ENCODE measurements at regions not wholly inside any gene's neighbourhood (a gene's known extent, or its start where the extent isn't known, plus 50 kb on each side); places are given as distances from the start of the nearest gene placed in this dataset.

GRCh38 chr3:180324791-180325190 is 277.2 kb upstream of the TTC14 start (continued):
- no peak for TF ChIP-seq MNT (IDR thresholded peaks at IDR 0.05)

GRCh38 chr3:180325533-180325932 is 276.4 kb upstream of the TTC14 start:
- FAIRE-seq = no peak
- POLR2A ChIA-PET = no interaction called here
- BruUV-seq (replicated peaks) = no TSS peak

More at GRCh38 chr3:180325533-180325932, 276.4 kb upstream of the TTC14 start:
- Histone ChIP-seq H4K20me1 (ENCODE audit: insufficient read depth, low read length) (no peaks in the 10 kb centered on the region), H3K9me3 (ENCODE audit: low read length) (no peaks in the 10 kb centered on the region), H2AFZ (ENCODE audit: low read length) (no peak overlapping the region), H3K4me2 (ENCODE audit: low read depth, low read length) (no peak overlapping the region), H3K27ac (ENCODE audit: extremely low read length, insufficient read depth, low read length) (no peak overlapping the region), H3K4me3 (replicated peaks in 1 of 3; ENCODE audit: insufficient read depth in 1 of 3, low read depth in 2 of 3, low read length in 3 of 3) (no peak overlapping the region), H3K36me3 (replicated peaks in 1 of 2; ENCODE audit: control insufficient read depth in 1 of 2, insufficient read depth in 2 of 2, low read length in 2 of 2) (no peaks in the 10 kb centered on the region), H3K79me2 (ENCODE audit: insufficient read depth, low read length) (no peaks in the 10 kb centered on the region), H3K9ac (ENCODE audit: insufficient read depth, low read depth, low read length) (no peak overlapping the region), H3K4me1 (ENCODE audit: insufficient read depth, low read length) (no peaks in the 10 kb centered on the region), H3K27me3 (ENCODE audit: control insufficient read depth in 1 of 2, insufficient read depth in 2 of 2, low read length in 2 of 2) (no peaks in the 10 kb centered on the region; a peak in 1 of 5 replicates)
- DNase-seq (ENCODE audit: low spot score) (no peak), ATAC-seq (no peak)
- intact Hi-C loops (cut with micrococcal nuclease; ENCODE audit: unreplicated experiment) (no loop called here), in situ Hi-C loops (cut with HindIII; ENCODE audit: extremely low pct_ligation_motif_present, low pct_unique_long_range_greater_than_20kb) (no loop called here)
- no peak for TF ChIP-seq SRSF9 (IDR thresholded peaks at IDR 0.05; ENCODE audit: borderline replicate concordance, insufficient read depth, low read depth, low read length, poor library complexity, severe bottlenecking)
- TF ChIP-seq ZNF20 (CRISPR knock-in tag; IDR thresholded peaks at IDR 0.05) = no peak
- no peak for TF ChIP-seq TEAD2 (CRISPR knock-in tag; IDR thresholded peaks at IDR 0.05)
- no peak for TF ChIP-seq ZFP36L1 (CRISPR knock-in tag; IDR thresholded peaks at IDR 0.05)
- no peak for TF ChIP-seq E2F2 (CRISPR knock-in tag; IDR thresholded peaks at IDR 0.05; ENCODE audit: borderline replicate concordance)
- TF ChIP-seq SNAI1 (CRISPR knock-in tag; IDR thresholded peaks at IDR 0.05; ENCODE audit: borderline replicate concordance) = no peak
- TF ChIP-seq, protein P1, sequence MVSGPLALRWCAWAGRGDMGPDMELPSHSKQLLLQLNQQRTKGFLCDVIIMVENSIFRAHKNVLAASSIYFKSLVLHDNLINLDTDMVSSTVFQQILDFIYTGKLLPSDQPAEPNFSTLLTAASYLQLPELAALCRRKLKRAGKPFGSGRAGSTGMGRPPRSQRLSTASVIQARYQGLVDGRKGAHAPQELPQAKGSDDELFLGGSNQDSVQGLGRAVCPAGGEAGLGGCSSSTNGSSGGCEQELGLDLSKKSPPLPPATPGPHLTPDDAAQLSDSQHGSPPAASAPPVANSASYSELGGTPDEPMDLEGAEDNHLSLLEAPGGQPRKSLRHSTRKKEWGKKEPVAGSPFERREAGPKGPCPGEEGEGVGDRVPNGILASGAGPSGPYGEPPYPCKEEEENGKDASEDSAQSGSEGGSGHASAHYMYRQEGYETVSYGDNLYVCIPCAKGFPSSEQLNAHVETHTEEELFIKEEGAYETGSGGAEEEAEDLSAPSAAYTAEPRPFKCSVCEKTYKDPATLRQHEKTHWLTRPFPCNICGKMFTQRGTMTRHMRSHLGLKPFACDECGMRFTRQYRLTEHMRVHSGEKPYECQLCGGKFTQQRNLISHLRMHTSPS (CRISPR knock-in tag; IDR thresholded peaks at IDR 0.05; ENCODE audit: low read depth) = no peak
- TF ChIP-seq, protein P2, sequence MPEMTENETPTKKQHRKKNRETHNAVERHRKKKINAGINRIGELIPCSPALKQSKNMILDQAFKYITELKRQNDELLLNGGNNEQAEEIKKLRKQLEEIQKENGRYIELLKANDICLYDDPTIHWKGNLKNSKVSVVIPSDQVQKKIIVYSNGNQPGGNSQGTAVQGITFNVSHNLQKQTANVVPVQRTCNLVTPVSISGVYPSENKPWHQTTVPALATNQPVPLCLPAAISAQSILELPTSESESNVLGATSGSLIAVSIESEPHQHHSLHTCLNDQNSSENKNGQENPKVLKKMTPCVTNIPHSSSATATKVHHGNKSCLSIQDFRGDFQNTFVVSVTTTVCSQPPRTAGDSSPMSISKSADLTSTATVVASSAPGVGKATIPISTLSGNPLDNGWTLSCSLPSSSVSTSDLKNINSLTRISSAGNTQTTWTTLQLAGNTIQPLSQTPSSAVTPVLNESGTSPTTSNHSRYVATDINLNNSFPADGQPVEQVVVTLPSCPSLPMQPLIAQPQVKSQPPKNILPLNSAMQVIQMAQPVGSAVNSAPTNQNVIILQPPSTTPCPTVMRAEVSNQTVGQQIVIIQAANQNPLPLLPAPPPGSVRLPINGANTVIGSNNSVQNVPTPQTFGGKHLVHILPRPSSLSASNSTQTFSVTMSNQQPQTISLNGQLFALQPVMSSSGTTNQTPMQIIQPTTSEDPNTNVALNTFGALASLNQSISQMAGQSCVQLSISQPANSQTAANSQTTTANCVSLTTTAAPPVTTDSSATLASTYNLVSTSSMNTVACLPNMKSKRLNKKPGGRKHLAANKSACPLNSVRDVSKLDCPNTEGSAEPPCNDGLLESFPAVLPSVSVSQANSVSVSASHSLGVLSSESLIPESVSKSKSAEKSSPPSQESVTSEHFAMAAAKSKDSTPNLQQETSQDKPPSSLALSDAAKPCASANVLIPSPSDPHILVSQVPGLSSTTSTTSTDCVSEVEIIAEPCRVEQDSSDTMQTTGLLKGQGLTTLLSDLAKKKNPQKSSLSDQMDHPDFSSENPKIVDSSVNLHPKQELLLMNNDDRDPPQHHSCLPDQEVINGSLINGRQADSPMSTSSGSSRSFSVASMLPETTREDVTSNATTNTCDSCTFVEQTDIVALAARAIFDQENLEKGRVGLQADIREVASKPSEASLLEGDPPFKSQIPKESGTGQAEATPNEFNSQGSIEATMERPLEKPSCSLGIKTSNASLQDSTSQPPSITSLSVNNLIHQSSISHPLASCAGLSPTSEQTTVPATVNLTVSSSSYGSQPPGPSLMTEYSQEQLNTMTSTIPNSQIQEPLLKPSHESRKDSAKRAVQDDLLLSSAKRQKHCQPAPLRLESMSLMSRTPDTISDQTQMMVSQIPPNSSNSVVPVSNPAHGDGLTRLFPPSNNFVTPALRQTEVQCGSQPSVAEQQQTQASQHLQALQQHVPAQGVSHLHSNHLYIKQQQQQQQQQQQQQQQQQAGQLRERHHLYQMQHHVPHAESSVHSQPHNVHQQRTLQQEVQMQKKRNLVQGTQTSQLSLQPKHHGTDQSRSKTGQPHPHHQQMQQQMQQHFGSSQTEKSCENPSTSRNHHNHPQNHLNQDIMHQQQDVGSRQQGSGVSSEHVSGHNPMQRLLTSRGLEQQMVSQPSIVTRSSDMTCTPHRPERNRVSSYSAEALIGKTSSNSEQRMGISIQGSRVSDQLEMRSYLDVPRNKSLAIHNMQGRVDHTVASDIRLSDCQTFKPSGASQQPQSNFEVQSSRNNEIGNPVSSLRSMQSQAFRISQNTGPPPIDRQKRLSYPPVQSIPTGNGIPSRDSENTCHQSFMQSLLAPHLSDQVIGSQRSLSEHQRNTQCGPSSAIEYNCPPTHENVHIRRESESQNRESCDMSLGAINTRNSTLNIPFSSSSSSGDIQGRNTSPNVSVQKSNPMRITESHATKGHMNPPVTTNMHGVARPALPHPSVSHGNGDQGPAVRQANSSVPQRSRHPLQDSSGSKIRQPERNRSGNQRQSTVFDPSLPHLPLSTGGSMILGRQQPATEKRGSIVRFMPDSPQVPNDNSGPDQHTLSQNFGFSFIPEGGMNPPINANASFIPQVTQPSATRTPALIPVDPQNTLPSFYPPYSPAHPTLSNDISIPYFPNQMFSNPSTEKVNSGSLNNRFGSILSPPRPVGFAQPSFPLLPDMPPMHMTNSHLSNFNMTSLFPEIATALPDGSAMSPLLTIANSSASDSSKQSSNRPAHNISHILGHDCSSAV (CRISPR knock-in tag; IDR thresholded peaks at IDR 0.05; ENCODE audit: borderline replicate concordance) = no peak
- CTCF ChIA-PET (ENCODE audit: low intra/inter-chr PET ratio, low total read pairs) = no interaction called here
- 15% methylated on average over 4 of the region's 7 CpGs for WGBS (ENCODE audit: low lambda C conversion rate)
